OCI-LY1 (cell line): ENCODE measurements at regions not wholly inside any gene's neighbourhood (a gene's known extent, or its start where the extent isn't known, plus 50 kb on each side); places are given as distances from the start of the nearest gene placed in this dataset.

ENCODE experiments used
- EZH2 ChIP-seq: fragments of 200-600 bp; sonication (generic), shearing (Covaris generic); IDR thresholded peaks from 2 replicates; pipeline ENCODE4 v1.8.0; 2017; ENCODE audit warnings: borderline replicate concordance, mixed run types, mild to moderate bottlenecking, antibody characterized with exemption, low read length, moderate library complexity, mixed read lengths
- TF ChIP-seq, protein P1 (sequence below): fragments of 200-600 bp; sonication (generic), shearing (Covaris generic); IDR thresholded peaks from 2 replicates; pipeline ENCODE4 v1.5.1; 2017; ENCODE audit warnings: mild to moderate bottlenecking, antibody characterized with exemption, low read length, moderate library complexity, mixed read lengths

DNA sequence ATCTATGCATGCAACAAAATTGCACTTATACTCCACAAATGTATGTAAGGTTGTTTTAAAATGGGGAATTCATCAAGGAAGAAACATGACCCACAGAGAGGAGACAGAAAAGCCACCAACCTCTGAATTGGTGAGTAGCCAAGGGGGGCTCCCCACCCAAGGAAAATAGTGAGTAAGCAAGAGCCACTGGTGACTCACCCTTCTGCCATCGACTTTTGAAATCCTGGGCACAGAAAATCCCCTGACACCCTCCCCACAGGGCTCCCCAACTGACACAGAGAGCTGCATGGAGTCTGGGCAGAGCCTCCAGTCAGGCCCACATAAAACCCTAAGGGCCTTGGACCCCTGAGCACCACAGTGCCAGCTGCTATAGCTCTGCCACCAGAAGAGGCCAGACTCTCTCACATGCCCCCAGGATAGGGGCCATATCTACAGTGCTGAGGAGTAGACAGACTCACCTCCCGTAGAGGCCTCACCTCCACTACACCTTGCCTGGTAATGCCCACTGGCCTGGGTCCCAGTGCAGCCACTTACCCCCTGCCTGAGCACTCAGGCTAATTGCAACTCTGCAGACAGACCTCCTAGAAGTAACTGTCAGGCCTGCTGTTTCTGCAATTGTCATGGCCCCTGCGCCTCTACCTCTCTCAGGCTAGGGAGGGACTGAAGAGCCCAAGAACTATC lies 244.7 kb upstream of the WSB1 start:
- TF ChIP-seq, protein P1, sequence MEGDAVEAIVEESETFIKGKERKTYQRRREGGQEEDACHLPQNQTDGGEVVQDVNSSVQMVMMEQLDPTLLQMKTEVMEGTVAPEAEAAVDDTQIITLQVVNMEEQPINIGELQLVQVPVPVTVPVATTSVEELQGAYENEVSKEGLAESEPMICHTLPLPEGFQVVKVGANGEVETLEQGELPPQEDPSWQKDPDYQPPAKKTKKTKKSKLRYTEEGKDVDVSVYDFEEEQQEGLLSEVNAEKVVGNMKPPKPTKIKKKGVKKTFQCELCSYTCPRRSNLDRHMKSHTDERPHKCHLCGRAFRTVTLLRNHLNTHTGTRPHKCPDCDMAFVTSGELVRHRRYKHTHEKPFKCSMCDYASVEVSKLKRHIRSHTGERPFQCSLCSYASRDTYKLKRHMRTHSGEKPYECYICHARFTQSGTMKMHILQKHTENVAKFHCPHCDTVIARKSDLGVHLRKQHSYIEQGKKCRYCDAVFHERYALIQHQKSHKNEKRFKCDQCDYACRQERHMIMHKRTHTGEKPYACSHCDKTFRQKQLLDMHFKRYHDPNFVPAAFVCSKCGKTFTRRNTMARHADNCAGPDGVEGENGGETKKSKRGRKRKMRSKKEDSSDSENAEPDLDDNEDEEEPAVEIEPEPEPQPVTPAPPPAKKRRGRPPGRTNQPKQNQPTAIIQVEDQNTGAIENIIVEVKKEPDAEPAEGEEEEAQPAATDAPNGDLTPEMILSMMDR: no peak
- no peak for TF ChIP-seq EZH2
